ENCODE measurements at regions not wholly inside any gene's neighbourhood (a gene's known extent, or its start where the extent isn't known, plus 50 kb on each side); places are given as distances from the start of the nearest gene placed in this dataset.

- no peak for DNase-seq (ENCODE audit: low read depth)
- no peak for TF ChIP-seq CTCF (conservative IDR thresholded peaks at IDR 0.05; ENCODE audit: low read depth, low read length)
- no peak overlapping the region for H3K4me3 ChIP-seq (ENCODE audit: low read depth, low read length)
Observed at GRCh38 chr6:30832864-30833263, 51.5 kb upstream of the DDR1 start.

GRCh38 chr6:30830438-30830837, 53.9 kb upstream of the DDR1 start:
- TF ChIP-seq CTCF (conservative IDR thresholded peaks at IDR 0.05; ENCODE audit: low read depth, low read length) = no peak
- no peak overlapping the region for H3K4me3 ChIP-seq (ENCODE audit: low read depth, low read length)
- DNase-seq (ENCODE audit: low read depth) = no peak

GRCh38 chr6:30829639-30830255, 54.6 kb upstream of the DDR1 start:
- no peak for TF ChIP-seq CTCF (conservative IDR thresholded peaks at IDR 0.05; ENCODE audit: low read depth, low read length)
- H3K4me3 ChIP-seq (ENCODE audit: low read depth, low read length) = no peak overlapping the region
- DNase-seq (ENCODE audit: low read depth) = no peak

GRCh38 chr6:30829033-30829432, 55.3 kb upstream of the DDR1 start:
- DNase-seq (ENCODE audit: low read depth) = no peak
- no peak overlapping the region for H3K4me3 ChIP-seq (ENCODE audit: low read depth, low read length)
- TF ChIP-seq CTCF (conservative IDR thresholded peaks at IDR 0.05; ENCODE audit: low read depth, low read length) = no peak

- no peak overlapping the region for H3K4me3 ChIP-seq (ENCODE audit: low read depth, low read length)
- DNase-seq (ENCODE audit: low read depth) = no peak
- TF ChIP-seq CTCF (conservative IDR thresholded peaks at IDR 0.05; ENCODE audit: low read depth, low read length) = peak; percentile 98
Observed at GRCh38 chr6:30828027-30828962, 56.0 kb upstream of the DDR1 start.

GRCh38 chr6:30826961-30827342, 57.4 kb upstream of the DDR1 start:
- TF ChIP-seq CTCF (conservative IDR thresholded peaks at IDR 0.05; ENCODE audit: low read depth, low read length) = no peak
- DNase-seq (ENCODE audit: low read depth) = no peak
- H3K4me3 ChIP-seq (ENCODE audit: low read depth, low read length) = no peak overlapping the region
